Activated CD8-positive, alpha-beta T cell treated with anti-CD3 and anti-CD28 coated beads for 36 hours (primary cell): ENCODE measurements at regions not wholly inside any gene's neighbourhood (a gene's known extent, or its start where the extent isn't known, plus 50 kb on each side); places are given as distances from the start of the nearest gene placed in this dataset.

ENCODE experiments used
- ATAC-seq: fragments of 200-7000 bp; cut with Tn5 transposase; one replicate; pipeline ENCODE4 v1.10.0; 2021; ENCODE audit warnings: mild to moderate bottlenecking, moderate library complexity
- CTCF ChIA-PET: fragments of 350-600 bp; sonication (Branson Sonifier 250); formaldehyde crosslinking; loops from one replicate; lab custom pipeline; 2021; ENCODE audit warnings: antibody characterized with exemption; lab: Charles Lee
- POLR2A ChIA-PET: fragments of 350-600 bp; sonication (Branson Sonifier 250); formaldehyde crosslinking; loops from one replicate; lab custom pipeline; 2021; ENCODE audit warnings: antibody characterized with exemption; lab: Charles Lee
- DNase-seq: peaks from one replicate; pipeline ENCODE4 v3.0.0-alpha.2; 2020
- H3K27ac Mint-ChIP-seq: one replicate; pipeline ENCODE4 v1.8.0; 2021; ENCODE audit warnings: mild to moderate bottlenecking, mixed read lengths
- H3K27me3 Mint-ChIP-seq: one replicate; pipeline ENCODE4 v1.8.0; 2021; ENCODE audit warnings: mixed read lengths
- H3K36me3 Mint-ChIP-seq: one replicate; pipeline ENCODE4 v1.8.0; 2021; ENCODE audit warnings: low read depth, mixed read lengths
- H3K4me1 Mint-ChIP-seq: one replicate; pipeline ENCODE4 v1.8.0; 2021; ENCODE audit warnings: low read depth, mixed read lengths
- H3K4me3 Mint-ChIP-seq: one replicate; pipeline ENCODE4 v1.8.0; 2021; ENCODE audit warnings: mild to moderate bottlenecking, moderate library complexity, mixed read lengths
- H3K9me3 Mint-ChIP-seq: one replicate; pipeline ENCODE4 v1.8.0; 2021; ENCODE audit warnings: mixed read lengths
- intact Hi-C: fragments of 100-400 bp; cut with micrococcal nuclease; formaldehyde crosslinking; loops from one replicate; pipeline ENCODE4 v1.10.0; 2022
- TF ChIP-seq, protein P1 (sequence below): fragments of 200-600 bp; IDR thresholded peaks from one replicate; pipeline ENCODE4 v1.8.0; 2022; ENCODE audit warnings: antibody characterized with exemption, mild to moderate bottlenecking

DNA sequence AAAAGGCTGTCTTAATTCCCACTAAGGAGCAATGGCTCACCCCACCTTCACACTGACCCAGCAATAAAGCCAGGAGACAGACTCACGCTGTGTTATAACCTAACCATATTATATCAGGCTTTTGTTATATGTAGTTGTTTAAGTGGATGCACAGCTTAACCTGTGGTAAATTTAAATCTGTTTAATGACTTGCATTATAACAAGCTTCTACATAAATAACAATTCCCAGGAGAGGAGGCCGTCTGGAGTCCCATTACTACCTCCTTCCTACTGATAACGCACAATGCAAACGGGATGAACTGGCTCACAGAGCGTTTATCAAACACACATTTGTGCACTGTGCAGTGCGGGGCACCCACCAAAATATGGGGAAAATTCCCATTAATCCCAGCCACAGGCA lies 102.1 kb upstream of the MGMT start:
- intact Hi-C loops = no loop called here
- H3K9me3 Mint-ChIP-seq = no peaks in the 10 kb centered on the region
- ChIA-PET CTCF (no interaction called here), POLR2A (no interaction called here)
- DNase-seq (no peak), ATAC-seq (no peak)
- H3K4me1 Mint-ChIP-seq = no peaks in the 10 kb centered on the region
- H3K36me3 Mint-ChIP-seq = no peaks in the 10 kb centered on the region
- no peak overlapping the region for H3K27ac Mint-ChIP-seq
- H3K4me3 Mint-ChIP-seq = no peak overlapping the region
- H3K27me3 Mint-ChIP-seq = peaks cover 1% of the 10 kb centered on the region
- TF ChIP-seq, protein P1, sequence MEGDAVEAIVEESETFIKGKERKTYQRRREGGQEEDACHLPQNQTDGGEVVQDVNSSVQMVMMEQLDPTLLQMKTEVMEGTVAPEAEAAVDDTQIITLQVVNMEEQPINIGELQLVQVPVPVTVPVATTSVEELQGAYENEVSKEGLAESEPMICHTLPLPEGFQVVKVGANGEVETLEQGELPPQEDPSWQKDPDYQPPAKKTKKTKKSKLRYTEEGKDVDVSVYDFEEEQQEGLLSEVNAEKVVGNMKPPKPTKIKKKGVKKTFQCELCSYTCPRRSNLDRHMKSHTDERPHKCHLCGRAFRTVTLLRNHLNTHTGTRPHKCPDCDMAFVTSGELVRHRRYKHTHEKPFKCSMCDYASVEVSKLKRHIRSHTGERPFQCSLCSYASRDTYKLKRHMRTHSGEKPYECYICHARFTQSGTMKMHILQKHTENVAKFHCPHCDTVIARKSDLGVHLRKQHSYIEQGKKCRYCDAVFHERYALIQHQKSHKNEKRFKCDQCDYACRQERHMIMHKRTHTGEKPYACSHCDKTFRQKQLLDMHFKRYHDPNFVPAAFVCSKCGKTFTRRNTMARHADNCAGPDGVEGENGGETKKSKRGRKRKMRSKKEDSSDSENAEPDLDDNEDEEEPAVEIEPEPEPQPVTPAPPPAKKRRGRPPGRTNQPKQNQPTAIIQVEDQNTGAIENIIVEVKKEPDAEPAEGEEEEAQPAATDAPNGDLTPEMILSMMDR = no peak

DNA sequence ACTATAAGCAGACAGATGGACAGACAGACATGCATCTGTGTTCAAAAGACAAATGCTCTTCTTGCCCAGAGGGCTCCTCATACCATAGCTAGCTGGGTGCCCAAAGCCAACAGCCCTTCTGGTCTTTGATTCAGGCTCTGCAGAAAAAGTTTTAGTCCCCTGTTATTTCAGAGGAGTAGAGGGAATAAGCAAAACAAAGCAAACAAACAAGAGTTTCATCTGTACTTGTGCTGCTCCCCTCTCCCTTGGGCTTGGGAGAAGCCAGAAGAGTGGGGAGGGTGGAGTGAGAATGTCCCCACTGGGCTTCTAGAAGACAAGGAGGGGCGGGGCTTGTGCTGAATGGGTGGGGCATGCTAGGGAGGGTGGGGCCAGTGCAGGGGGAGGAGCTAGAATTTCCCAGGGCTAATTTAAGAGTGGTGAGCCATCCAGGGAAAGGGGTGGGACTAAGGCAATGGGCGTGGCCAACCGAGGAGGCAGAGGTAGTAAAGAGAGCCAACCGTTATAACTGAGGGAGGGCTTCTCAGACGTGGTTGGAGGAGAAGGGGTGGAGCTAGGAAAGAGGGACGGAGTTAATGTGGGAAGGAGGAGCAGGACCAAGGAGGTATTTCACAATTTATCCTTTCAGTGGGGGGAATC lies 101.2 kb upstream of the MGMT start:
- Mint-ChIP-seq H3K27ac (no peak overlapping the region), H3K36me3 (no peaks in the 10 kb centered on the region), H3K27me3 (peaks cover 3% of the 10 kb centered on the region), H3K4me1 (no peaks in the 10 kb centered on the region), H3K4me3 (no peak overlapping the region), H3K9me3 (no peaks in the 10 kb centered on the region)
- ATAC-seq (peak; percentile 39), DNase-seq (peak; percentile 33)
- intact Hi-C loops = no loop called here
- ChIA-PET CTCF (no interaction called here), POLR2A (no interaction called here)
- TF ChIP-seq, protein P1 = no peak

DNA sequence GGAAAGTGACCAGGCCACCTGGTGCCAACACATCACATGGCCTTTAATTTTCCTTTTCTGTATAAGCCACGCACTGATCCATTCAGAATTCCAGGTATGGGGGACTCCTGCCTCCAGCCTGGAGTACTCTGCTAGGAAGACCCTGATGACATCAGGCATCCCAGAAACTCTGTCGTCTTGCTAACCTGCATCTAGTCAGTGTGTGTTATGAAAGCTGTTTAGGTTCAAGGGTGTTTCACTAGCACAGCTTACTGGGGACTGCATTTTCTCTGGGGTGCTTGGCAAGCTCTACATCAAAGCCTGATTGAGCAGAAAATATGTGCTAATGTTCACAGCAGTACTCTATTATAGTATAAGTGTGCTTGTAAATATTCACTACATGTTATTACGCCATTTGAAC lies 100.6 kb upstream of the MGMT start:
- TF ChIP-seq, protein P1 = no peak
- ATAC-seq = no peak
- intact Hi-C loops = no loop called here
- no peak overlapping the region for H3K27ac Mint-ChIP-seq
- ChIA-PET CTCF (no interaction called here), POLR2A (no interaction called here)
- no peaks in the 10 kb centered on the region for H3K9me3 Mint-ChIP-seq
- DNase-seq = no peak
- H3K4me3 Mint-ChIP-seq = no peak overlapping the region
- no peaks in the 10 kb centered on the region for H3K4me1 Mint-ChIP-seq
- peaks cover 3% of the 10 kb centered on the region for H3K27me3 Mint-ChIP-seq
- H3K36me3 Mint-ChIP-seq = no peaks in the 10 kb centered on the region

DNA sequence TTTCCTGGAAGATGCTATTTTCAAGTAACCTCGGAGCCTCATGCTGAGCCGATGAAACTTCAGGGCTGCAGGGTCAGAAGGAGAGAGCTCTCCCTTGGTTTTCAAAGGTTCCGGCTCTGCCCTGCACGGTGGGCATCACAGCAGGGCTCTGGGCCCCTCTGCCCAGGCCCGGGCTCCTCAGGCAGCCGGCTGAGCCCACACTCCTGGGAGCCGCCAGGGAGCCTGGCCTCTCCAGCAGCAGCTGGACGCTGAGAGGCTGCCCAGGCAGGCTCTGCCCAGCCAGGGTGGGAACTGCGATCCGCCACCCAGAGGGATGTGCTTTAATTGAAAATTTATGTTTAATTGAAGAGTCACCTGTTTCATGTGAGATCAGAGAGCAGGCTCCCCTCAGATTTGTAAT lies 97.5 kb upstream of the MGMT start:
- no peak for DNase-seq
- CTCF ChIA-PET = no interaction called here
- Mint-ChIP-seq H3K27ac (no peak overlapping the region), H3K9me3 (no peaks in the 10 kb centered on the region), H3K27me3 (peaks cover 16% of the 10 kb centered on the region), H3K4me3 (no peak overlapping the region), H3K36me3 (no peaks in the 10 kb centered on the region), H3K4me1 (no peaks in the 10 kb centered on the region)
- TF ChIP-seq, protein P1 = no peak
- intact Hi-C loops = no loop called here
- no peak for ATAC-seq
- POLR2A ChIA-PET = no interaction called here

DNA sequence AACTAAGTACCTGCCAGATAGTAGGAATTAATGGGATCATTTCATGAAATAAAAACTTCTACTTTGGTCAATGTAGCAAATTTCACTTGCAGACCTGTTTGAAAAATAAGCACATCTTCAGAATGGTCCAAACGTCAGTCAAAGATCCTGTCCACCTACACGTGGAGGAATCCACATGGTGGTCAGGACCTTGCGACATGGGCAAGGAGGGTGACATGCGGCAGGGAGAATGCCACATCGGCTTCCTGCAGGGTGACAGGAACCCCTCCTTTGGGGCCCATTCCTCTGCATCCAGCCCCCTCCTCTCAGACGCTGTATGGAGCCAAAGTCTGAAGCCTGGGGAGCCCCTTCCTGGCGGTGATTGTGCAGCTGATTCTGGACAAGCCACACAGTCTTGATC lies 95.5 kb upstream of the MGMT start:
- no peak for DNase-seq
- no peaks in the 10 kb centered on the region for H3K4me1 Mint-ChIP-seq
- peaks cover 16% of the 10 kb centered on the region for H3K27me3 Mint-ChIP-seq
- CTCF ChIA-PET = no interaction called here
- H3K36me3 Mint-ChIP-seq = no peaks in the 10 kb centered on the region
- POLR2A ChIA-PET = no interaction called here
- intact Hi-C loops = no loop called here
- ATAC-seq = no peak
- H3K27ac Mint-ChIP-seq = no peak overlapping the region
- no peaks in the 10 kb centered on the region for H3K9me3 Mint-ChIP-seq
- H3K4me3 Mint-ChIP-seq = no peak overlapping the region
- TF ChIP-seq, protein P1 = no peak
